Calu3 (cell line): ENCODE measurements at regions not wholly inside any gene's neighbourhood (a gene's known extent, or its start where the extent isn't known, plus 50 kb on each side); places are given as distances from the start of the nearest gene placed in this dataset.

Source experiments
- BruUV-seq: library from RNA; stranded (reverse); fragments of 400-500 nt; replicated peaks from 2 replicates; lab custom pipeline; 2021; lab: Mats Ljungman, UMichigan
- CTCF ChIA-PET: fragments of 300-600 bp; sonication (Branson Sonifier 250); formaldehyde crosslinking; loops from one replicate; lab custom pipeline; 2022; ENCODE audit warnings: antibody characterized with exemption; lab: Charles Lee
- DNase-seq: peaks from one replicate; pipeline ENCODE4 v3.0.0; 2022
- H3K27ac Mint-ChIP-seq: one replicate; pipeline ENCODE4 v1.8.0; 2022; ENCODE audit warnings: mixed read lengths; ENCODE audit not compliant: unreplicated experiment
- H3K27me3 Mint-ChIP-seq: one replicate; pipeline ENCODE4 v1.8.0; 2022; ENCODE audit warnings: mixed read lengths; ENCODE audit not compliant: unreplicated experiment
- H3K36me3 Mint-ChIP-seq: one replicate; pipeline ENCODE4 v1.8.0; 2022; ENCODE audit warnings: mild to moderate bottlenecking, moderate library complexity, mixed read lengths; ENCODE audit not compliant: insufficient read depth, unreplicated experiment
- H3K4me1 Mint-ChIP-seq: one replicate; pipeline ENCODE4 v1.8.0; 2022; ENCODE audit warnings: mild to moderate bottlenecking, low read depth, mixed read lengths; ENCODE audit not compliant: unreplicated experiment
- H3K4me3 Mint-ChIP-seq: one replicate; pipeline ENCODE4 v1.8.0; 2022; ENCODE audit warnings: mild to moderate bottlenecking, low read depth, moderate library complexity, mixed read lengths; ENCODE audit not compliant: unreplicated experiment
- H3K9me3 Mint-ChIP-seq: one replicate; pipeline ENCODE4 v1.8.0; 2022; ENCODE audit warnings: low read depth, mixed read lengths; ENCODE audit not compliant: unreplicated experiment
- intact Hi-C: fragments of 100-400 bp; cut with micrococcal nuclease; formaldehyde crosslinking; loops from one replicate; pipeline ENCODE4 v1.10.0; 2022; ENCODE audit not compliant: unreplicated experiment
- TF ChIP-seq, protein P1 (sequence below): fragments of 200-600 bp; IDR thresholded peaks from one replicate; pipeline ENCODE4 v1.8.0; 2022; ENCODE audit warnings: antibody characterized with exemption; ENCODE audit not compliant: unreplicated experiment

DNA sequence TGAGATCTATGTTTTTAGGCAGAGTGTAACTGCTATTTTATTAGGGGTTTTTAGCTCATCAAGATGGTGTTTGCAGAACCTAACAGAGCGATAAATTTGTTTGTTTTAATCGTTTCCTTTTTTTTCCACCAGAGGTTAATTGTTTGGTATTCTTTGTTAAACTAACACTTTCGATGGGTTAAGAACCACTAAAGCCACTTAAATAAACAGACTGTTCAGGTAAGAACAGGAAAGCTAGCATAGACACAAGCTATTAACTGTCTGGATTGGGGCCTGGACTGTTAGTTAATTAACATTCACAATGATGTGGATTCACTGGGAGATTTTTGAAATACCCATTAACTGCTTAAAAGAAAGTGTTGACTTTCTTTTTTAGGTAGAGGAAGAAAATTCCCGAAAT is 209.0 kb upstream of the COPS8 start:
- H3K27ac Mint-ChIP-seq = no peak overlapping the region

DNA sequence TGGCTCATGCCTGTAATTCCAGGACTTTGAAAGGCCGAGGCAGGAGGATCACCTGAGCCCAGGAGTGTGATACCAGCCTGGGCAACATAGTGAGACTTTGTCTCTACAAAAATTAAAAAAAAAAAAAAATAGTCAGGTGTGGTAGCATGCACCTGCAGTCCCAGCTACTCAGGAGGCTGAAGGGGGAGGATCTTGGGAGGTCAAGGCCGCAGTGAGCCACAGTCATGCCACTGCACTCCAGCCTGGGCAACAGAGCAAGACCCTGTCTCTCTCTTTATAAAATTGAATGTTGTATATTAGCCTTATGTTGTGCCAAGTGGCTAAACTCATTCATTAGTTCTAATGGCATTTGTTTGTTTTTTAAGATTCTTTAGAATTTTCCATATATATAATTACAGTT is 207.7 kb upstream of the COPS8 start:
- Mint-ChIP-seq H3K4me1 (peaks cover 10% of the 10 kb centered on the region), H3K36me3 (no peaks in the 10 kb centered on the region), H3K4me3 (no peak overlapping the region), H3K27me3 (no peaks in the 10 kb centered on the region), H3K27ac (no peak overlapping the region), H3K9me3 (peaks cover 5% of the 10 kb centered on the region)
- BruUV-seq = no TSS peak
- TF ChIP-seq, protein P1, sequence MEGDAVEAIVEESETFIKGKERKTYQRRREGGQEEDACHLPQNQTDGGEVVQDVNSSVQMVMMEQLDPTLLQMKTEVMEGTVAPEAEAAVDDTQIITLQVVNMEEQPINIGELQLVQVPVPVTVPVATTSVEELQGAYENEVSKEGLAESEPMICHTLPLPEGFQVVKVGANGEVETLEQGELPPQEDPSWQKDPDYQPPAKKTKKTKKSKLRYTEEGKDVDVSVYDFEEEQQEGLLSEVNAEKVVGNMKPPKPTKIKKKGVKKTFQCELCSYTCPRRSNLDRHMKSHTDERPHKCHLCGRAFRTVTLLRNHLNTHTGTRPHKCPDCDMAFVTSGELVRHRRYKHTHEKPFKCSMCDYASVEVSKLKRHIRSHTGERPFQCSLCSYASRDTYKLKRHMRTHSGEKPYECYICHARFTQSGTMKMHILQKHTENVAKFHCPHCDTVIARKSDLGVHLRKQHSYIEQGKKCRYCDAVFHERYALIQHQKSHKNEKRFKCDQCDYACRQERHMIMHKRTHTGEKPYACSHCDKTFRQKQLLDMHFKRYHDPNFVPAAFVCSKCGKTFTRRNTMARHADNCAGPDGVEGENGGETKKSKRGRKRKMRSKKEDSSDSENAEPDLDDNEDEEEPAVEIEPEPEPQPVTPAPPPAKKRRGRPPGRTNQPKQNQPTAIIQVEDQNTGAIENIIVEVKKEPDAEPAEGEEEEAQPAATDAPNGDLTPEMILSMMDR = no peak
- CTCF ChIA-PET = interaction anchor here (0.7 kb wide), 1 partner anchor 120 kb away, joined by 3 read pairs; no protein-coding TSS in a partner anchor
- no peak for DNase-seq
- intact Hi-C loops = no loop called here

More for the DNA sequence above, 209.0 kb upstream of the COPS8 start:
- CTCF ChIA-PET = no interaction called here
- Mint-ChIP-seq H3K36me3 (no peaks in the 10 kb centered on the region), H3K4me1 (peaks cover 14% of the 10 kb centered on the region), H3K9me3 (peaks cover 2% of the 10 kb centered on the region), H3K4me3 (no peak overlapping the region), H3K27me3 (no peaks in the 10 kb centered on the region)
- intact Hi-C loops = no loop called here
- BruUV-seq = no TSS peak
- TF ChIP-seq, protein P1 = no peak
- no peak for DNase-seq

DNA sequence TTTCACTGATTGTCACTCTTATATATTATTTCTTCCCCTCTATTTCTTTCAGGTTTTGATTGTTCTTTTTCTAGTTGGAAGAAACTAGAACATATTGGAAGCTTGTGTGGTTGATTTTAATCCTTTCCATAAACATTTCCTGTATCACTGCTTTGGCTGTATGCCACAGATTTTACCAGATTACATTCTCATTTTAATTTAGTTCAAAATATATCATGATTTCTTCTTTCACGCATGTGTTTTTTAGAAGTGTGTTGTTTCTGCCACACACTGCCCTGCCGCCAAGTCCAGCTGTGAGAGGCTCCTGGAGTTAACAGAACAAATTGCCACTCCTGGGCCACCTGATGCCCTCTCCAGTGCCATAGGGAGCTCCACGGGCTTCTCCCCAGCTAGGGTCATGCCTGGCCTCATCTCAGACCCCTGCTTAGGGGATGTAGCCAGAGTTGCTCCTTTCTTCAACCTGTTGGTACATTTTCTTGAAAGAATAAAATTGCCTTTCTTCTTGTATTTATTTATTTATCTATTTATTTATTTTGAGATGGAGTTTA is 206.2 kb upstream of the COPS8 start:
- no peaks in the 10 kb centered on the region for H3K27me3 Mint-ChIP-seq
- no peaks in the 10 kb centered on the region for H3K36me3 Mint-ChIP-seq
- no TSS peak for BruUV-seq
- H3K27ac Mint-ChIP-seq = no peak overlapping the region
- TF ChIP-seq, protein P1 = no peak
- H3K9me3 Mint-ChIP-seq = peaks cover 5% of the 10 kb centered on the region
- no peak overlapping the region for H3K4me3 Mint-ChIP-seq
- CTCF ChIA-PET = no interaction called here
- peaks cover 10% of the 10 kb centered on the region for H3K4me1 Mint-ChIP-seq
- DNase-seq = no peak
- intact Hi-C loops = no loop called here

DNA sequence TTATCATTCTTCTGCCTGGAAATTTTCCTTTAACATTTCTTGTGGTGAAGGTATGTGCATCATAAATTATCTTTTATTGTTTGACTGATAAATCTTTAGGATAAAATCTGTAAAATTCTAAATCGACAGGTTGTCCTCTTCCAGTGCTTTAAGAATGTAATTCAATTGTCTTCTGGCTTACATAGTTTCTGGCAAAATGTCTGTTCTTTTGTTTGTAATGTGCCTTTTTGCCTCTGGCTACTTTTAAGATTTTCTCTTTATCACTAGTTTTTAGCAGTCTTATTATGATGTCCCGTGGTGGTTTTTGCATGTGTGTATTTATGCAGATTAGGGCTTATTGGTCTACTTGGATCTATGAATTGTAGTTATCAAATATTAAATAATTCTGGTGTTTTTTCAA is 203.6 kb upstream of the COPS8 start:
- Mint-ChIP-seq H3K36me3 (no peaks in the 10 kb centered on the region), H3K27me3 (no peaks in the 10 kb centered on the region), H3K27ac (no peak overlapping the region), H3K9me3 (peaks cover 5% of the 10 kb centered on the region), H3K4me3 (no peak overlapping the region), H3K4me1 (no peaks in the 10 kb centered on the region)
- DNase-seq = no peak
- BruUV-seq = no TSS peak
- TF ChIP-seq, protein P1 = no peak
- CTCF ChIA-PET = no interaction called here
- intact Hi-C loops = no loop called here
